HG02870 (cell line): ENCODE measurements at regions not wholly inside any gene's neighbourhood (a gene's known extent, or its start where the extent isn't known, plus 50 kb on each side); places are given as distances from the start of the nearest gene placed in this dataset.

Source experiments
- ATAC-seq: cut with Tn5 transposase; IDR thresholded peaks from one replicate; pipeline ENCODE4 v1.9.1; 2021; ENCODE audit warnings: mild to moderate bottlenecking, moderate library complexity; ENCODE audit not compliant: unreplicated experiment

GRCh38 chr1:58996341-58997059 lies 212.7 kb upstream of the JUN start:
- peak; percentile 87 for ATAC-seq

DNA sequence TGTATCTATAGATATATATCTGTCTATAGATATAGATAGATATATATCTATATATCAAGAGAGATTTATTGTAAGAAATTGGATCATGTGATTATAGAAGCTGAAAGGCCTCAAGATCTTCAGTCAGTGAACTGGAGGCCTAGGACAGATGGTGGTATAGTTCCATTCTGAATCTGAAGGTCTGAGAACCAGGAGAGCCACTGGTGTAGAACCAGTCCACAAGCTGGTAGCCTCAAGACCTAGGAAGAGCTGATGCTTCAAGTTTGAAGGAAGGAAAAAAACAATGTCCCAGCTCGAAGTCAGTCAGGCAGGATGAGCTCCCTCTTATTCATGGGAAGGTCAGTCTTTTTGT lies 213.2 kb upstream of the JUN start:
- ATAC-seq, result peak; percentile 70

DNA sequence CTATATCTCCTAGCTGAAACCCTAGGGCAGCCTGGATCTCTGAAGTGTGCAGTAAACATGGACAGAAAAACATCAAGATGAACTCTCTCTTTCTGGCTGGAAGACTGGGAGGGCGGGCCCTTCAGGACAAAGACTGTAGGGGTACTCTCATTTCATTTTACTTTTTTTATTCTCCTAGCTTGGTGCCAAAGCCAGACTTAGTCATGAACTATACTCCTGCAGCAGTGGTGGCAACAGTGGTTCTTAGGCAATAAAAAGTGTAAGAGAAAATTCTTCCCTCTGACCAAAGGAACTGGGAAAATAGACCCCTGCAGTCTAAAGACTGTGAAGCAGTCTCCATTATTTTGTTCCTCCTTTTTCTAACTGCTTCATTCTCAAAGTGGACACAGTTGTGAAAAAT lies 213.8 kb upstream of the JUN start:
- ATAC-seq, result no peak

DNA sequence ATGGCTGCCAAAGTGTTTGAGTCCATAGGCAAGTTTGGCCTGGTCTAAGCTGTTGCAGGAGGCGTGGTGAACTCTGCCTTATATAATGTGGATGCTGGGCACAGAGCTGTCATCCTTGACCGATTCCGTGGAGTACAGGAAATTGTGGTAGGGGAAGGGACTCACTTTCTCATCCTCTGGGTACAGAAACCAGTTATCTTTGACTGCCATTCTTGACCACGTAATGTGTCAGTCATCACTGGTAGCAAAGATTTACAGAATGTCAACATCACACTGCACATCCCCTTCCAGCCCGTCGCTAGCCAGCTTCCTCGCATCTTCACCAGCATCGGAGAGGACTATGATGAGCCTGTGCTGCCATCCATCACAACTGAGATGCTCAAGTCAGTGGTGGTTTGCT lies 215.8 kb upstream of the JUN start:
- ATAC-seq, result no peak

DNA sequence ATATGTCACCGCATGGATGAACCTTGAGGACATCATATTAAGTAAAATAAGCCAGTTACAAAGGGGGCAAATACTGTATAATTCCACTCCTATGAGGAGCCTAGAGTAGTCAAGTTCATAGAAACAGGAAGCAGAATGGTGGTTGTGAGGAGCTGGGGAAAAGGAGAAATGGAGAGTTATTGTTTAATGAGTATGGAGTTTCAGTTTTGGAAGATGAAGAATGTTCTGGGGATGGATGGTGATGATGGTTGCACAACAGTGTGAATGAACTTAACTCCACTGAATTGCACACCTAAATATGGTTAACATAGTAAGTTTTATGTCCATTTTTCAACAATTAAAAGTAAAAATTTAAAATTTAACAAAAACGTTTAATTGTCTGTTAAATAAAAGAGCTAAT lies 220.9 kb upstream of the JUN start:
- no peak for ATAC-seq

GRCh38 chr1:59005491-59006288 lies 221.8 kb upstream of the JUN start:
- ATAC-seq, result peak; percentile 42

DNA sequence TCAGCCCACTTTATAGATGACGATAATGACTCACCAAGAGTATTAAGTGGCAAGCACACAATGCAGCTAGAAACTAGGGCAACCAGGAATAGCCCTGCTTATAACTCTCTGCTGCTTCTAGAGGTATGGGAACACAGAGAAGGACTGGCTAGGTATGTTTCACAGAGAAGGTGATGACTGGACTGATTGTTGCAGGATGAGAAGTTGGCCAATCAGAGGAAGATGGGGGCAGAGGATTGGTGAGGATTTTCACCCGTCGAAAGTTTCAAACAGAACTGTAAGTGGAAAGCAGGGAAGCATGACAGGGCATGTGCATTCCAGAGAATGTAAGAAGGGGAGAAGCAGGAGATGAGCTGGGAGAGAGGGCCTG lies 222.4 kb upstream of the JUN start:
- ATAC-seq, result no peak

GRCh38 chr1:59006932-59007331 lies 223.1 kb upstream of the JUN start:
- ATAC-seq, result no peak

GRCh38 chr1:59007429-59007819 lies 223.6 kb upstream of the JUN start:
- peak; percentile 15 for ATAC-seq

GRCh38 chr1:59007820-59008598 lies 224.2 kb upstream of the JUN start:
- ATAC-seq, result peak; percentile 46

DNA sequence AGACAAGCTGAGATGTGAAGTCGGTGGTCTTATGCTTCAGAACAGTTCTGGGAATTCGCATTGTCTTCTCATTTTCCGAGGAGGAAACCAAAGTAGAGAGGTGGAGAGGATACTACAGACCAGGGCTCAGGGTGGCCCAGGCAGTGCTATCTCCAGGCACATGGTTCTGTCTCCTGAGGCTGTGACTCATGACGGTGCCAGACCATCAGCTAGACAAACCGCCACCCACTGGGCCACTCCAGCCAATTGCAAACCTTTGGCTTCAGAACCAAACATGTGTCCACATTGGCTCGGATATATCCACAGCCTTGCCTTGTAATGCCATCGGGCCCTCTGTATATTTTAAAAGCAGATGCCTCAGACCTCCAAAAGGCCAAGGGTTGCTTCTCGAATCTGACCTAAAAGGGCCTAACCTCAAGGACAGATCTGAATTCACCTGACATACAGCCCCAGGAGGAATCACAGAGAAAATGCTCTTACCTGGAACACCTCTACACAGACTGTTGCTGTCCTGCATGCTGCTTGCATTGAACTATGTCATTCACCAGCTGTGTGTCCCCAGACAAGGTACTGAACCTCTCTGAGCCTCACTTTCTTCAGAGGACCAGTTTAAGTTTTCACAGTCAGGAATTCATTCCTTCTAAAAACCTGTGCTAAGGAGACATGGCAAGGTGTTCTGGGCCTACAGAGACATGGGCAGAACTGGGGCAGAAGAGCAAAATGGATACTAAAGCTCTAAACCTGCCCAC lies 224.9 kb upstream of the JUN start:
- no peak for ATAC-seq

DNA sequence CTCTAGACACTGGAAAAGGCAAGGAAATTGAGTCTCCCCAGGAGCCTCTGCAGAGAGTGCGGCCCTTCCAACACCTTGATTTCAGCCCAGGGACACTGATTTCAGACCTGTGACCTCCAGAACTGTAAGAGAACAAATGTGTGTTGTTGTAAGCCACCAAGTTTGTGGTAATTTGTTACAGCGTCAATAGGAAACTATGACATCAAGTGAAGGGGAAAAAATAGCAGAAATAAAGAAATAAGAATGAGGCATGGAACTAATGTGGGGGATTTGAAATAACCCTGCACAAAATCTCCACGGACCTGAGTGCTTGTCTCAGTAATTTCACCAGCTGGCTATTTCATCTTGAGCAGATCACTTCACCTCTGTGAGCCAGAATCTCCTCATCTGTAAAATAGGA lies 227.8 kb upstream of the JUN start:
- no peak for ATAC-seq

DNA sequence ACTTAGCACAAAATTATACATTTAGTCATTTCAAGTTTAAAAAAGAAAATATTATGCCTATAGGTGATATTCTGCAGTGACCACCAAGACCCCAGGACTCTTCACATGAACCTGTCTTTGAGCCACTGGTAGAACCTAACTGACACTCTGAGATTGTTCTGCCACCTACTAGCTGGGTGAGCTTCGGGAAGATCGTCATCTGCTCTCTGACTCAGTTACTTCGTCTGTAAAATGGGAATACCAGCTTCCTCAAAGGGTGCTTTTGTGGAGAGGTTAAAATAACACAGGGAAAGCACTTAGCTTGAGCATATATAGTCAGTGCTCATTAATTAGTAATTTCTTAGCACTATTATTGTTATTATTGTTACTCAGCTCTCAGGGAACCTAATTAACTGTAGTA lies 228.5 kb upstream of the JUN start:
- ATAC-seq, result no peak

- peak; percentile 45 for ATAC-seq
Observed at GRCh38 chr1:59013276-59013927, 229.6 kb upstream of the JUN start.

DNA sequence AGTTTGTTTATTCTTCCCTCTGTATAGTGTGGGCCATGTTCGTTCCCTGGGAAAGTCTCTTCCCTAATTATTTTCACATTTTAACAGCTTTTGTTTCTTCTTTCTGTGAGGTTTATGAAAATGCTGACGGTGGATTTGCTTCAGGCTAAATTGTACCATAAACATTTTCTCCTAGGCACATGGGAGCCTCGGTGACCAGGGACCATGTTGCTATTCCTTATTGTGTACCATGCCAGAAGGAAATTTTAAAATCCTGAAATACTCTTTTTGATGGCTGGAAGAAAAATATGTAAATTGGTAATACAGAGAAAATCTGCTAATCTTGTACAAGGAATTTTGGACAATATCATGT lies 230.1 kb upstream of the JUN start:
- ATAC-seq, result no peak

DNA sequence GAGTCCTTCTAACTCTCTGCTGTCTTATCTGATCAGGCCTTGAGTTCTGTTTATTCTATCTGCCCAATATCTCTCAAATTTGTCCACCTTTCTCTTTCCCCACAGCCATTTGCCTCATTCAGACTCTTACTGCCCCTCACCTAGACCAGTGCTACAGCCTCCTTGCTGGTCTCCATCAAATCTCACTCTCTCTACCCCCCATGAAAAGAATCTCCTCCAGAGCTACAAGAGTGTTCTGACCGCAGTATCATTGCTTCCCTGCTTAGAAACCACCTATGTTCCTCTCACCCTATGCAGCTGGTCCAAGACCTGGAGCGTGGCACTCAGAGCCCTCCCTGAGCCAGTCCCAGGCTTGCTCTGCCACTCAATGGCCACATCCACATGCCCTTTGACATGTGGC lies 231.0 kb upstream of the JUN start:
- no peak for ATAC-seq

- no peak for ATAC-seq
Observed at GRCh38 chr1:59015708-59016107, 231.9 kb upstream of the JUN start.

- ATAC-seq, result no peak
Observed at GRCh38 chr1:59016390-59016789, 232.5 kb upstream of the JUN start.

GRCh38 chr1:59017501-59018231 lies 233.8 kb upstream of the JUN start:
- ATAC-seq, result peak; percentile 27

GRCh38 chr1:59018446-59018845 lies 234.6 kb upstream of the JUN start:
- ATAC-seq, result no peak
